GM12878 (cell line): ENCODE measurements at regions not wholly inside any gene's neighbourhood (a gene's known extent, or its start where the extent isn't known, plus 50 kb on each side); places are given as distances from the start of the nearest gene placed in this dataset.

Source experiments
- ATAC-seq: fragments of 200-7000 bp; cut with Tn5 transposase; 3 replicates; pipeline ENCODE4 v1.9.1; 2020; ENCODE audit warnings: mild to moderate bottlenecking, moderate library complexity
- BruUV-seq: library from RNA; stranded (reverse); fragments of 400-500 nt; replicated peaks from 2 replicates; lab custom pipeline; 2021; lab: Mats Ljungman, UMichigan
- CTCF ChIA-PET: fragments of 300-600 bp; sonication (Branson Sonifier 250); formaldehyde crosslinking; extraction: SDS; loops from one replicate; lab custom pipeline; 2021; ENCODE audit warnings: inconsistent platforms; lab: Yijun Ruan, JAX
- POLR2A ChIA-PET: fragments of 350-600 bp; formaldehyde crosslinking; extraction: SDS; loops from one replicate; lab custom pipeline; 2021; ENCODE audit warnings: inconsistent platforms; lab: Charles Lee
- RAD21 ChIA-PET: fragments of 300-600 bp; sonication (Branson Sonifier 250); formaldehyde crosslinking; loops from one replicate; lab custom pipeline; 2023; ENCODE audit warnings: antibody characterized with exemption; ENCODE audit not compliant: unreplicated experiment; lab: Charles Lee
- SMC1A ChIA-PET: fragments of 300-600 bp; sonication (Branson Sonifier 250); formaldehyde crosslinking; loops from one replicate; lab custom pipeline; 2023; ENCODE audit not compliant: unreplicated experiment, uncharacterized antibody; lab: Charles Lee
- DNase-seq: peaks from one replicate; pipeline ENCODE4 v3.0.0-alpha.2; 2011; ENCODE audit warnings: low read depth, low spot score
- FAIRE-seq: peaks from 3 replicates; lab custom pipeline; 2011; peaks lifted over from hg19 to GRCh38; lab: Jason Lieb, UNC
- H2AFZ ChIP-seq: 2 replicates; pipeline ENCODE4 v1.6.0; 2011; ENCODE audit warnings: low read depth, low read length, control low read depth; ENCODE audit not compliant: control insufficient read depth
- H3K27ac ChIP-seq: 2 replicates; pipeline ENCODE4 v1.5.1; 2011; ENCODE audit warnings: control low read depth; ENCODE audit not compliant: control insufficient read depth, insufficient read depth
- H3K27me3 ChIP-seq, 2 experiments: replicated peaks in 1 of 2; 2 replicates each; pipeline versions ENCODE4 v1.6.0 to v1.6.1; 2011; ENCODE audit warnings: low read length in 1 of 2; ENCODE audit not compliant: control insufficient read depth in 2 of 2, insufficient read depth in 2 of 2
- H3K36me3 ChIP-seq, 2 experiments: 2 replicates each; pipeline ENCODE4 v1.5.1; 2011; ENCODE audit warnings: low read length in 1 of 2; ENCODE audit not compliant: control insufficient read depth in 2 of 2, insufficient read depth in 2 of 2
- H3K4me1 ChIP-seq: 2 replicates; pipeline ENCODE4 v1.6.1; 2011; ENCODE audit warnings: mild to moderate bottlenecking, low read length, moderate library complexity, mixed read lengths; ENCODE audit not compliant: control insufficient read depth, insufficient read depth
- H3K4me2 ChIP-seq: 2 replicates; pipeline ENCODE4 v1.6.0; 2011; ENCODE audit warnings: control low read depth; ENCODE audit not compliant: control insufficient read depth, insufficient read depth
- H3K4me3 ChIP-seq: fragments of 200-600 bp; sonication (generic); 2 replicates; pipeline ENCODE4 v1.5.1; 2016
- H3K79me2 ChIP-seq: 2 replicates; pipeline ENCODE4 v1.6.0; 2011; ENCODE audit warnings: low read length; ENCODE audit not compliant: control insufficient read depth, insufficient read depth
- H3K9ac ChIP-seq: 2 replicates; pipeline ENCODE4 v1.8.0; 2011; ENCODE audit warnings: low read length, control low read depth, mixed read lengths; ENCODE audit not compliant: control insufficient read depth, insufficient read depth
- H3K9me3 ChIP-seq: replicated peaks from 3 replicates; pipeline ENCODE4 v1.5.1; 2011; ENCODE audit warnings: mild to moderate bottlenecking, low read length; ENCODE audit not compliant: control insufficient read depth, insufficient read depth
- H4K20me1 ChIP-seq: 2 replicates; pipeline ENCODE4 v1.6.0; 2011; ENCODE audit not compliant: control insufficient read depth, insufficient read depth
- ASH2L ChIP-seq: fragments of 300-600, 200-600 bp; sonication (generic); IDR thresholded peaks from 2 replicates; pipeline ENCODE4 v1.6.1; 2017; ENCODE audit warnings: low read depth, mild to moderate bottlenecking, borderline replicate concordance
- BMI1 ChIP-seq: fragments of 450-650 bp; IDR thresholded peaks from 2 replicates; pipeline ENCODE4 v1.6.1; 2016; ENCODE audit warnings: mild to moderate bottlenecking, moderate library complexity, borderline replicate concordance
- CHD4 ChIP-seq: fragments of 200-600 bp; sonication (generic); IDR thresholded peaks from 2 replicates; pipeline ENCODE4 v1.6.1; 2016; ENCODE audit warnings: mild to moderate bottlenecking
- FOS ChIP-seq: IDR thresholded peaks from 3 replicates; pipeline ENCODE4 v1.6.1; 2011; ENCODE audit warnings: borderline replicate concordance; ENCODE audit not compliant: insufficient read length; ENCODE audit errors: extremely low read depth
- KDM1A ChIP-seq: fragments of 200-600 bp; sonication (generic); IDR thresholded peaks from 2 replicates; pipeline ENCODE4 v1.6.1; 2016; ENCODE audit warnings: borderline replicate concordance
- LARP7 ChIP-seq: fragments of 450-650 bp; IDR thresholded peaks from 2 replicates; pipeline ENCODE4 v1.6.1; 2017; ENCODE audit warnings: mild to moderate bottlenecking
- MEF2A ChIP-seq: IDR thresholded peaks from 2 replicates; pipeline ENCODE4 v1.6.1; 2011; ENCODE audit warnings: low read depth, mild to moderate bottlenecking, low read length, moderate library complexity; ENCODE audit not compliant: insufficient read depth
- MXI1 ChIP-seq: fragments of 150-350 bp; IDR thresholded peaks from 2 replicates; pipeline ENCODE4 v1.6.1; 2011; ENCODE audit warnings: low read depth, mild to moderate bottlenecking, inconsistent platforms, low read length, improper control_type of control experiment
- MYB ChIP-seq: fragments of 150-350 bp; IDR thresholded peaks from 2 replicates; pipeline ENCODE4 v1.6.1; 2014; ENCODE audit warnings: mild to moderate bottlenecking, low read depth, low read length, borderline replicate concordance
- NFYB ChIP-seq: IDR thresholded peaks from 2 replicates; pipeline ENCODE4 v1.6.1; 2011; ENCODE audit warnings: low read depth, mild to moderate bottlenecking, low read length, improper control_type of control experiment, moderate library complexity; ENCODE audit not compliant: insufficient read depth
- PAX5 ChIP-seq: IDR thresholded peaks from 2 replicates; pipeline ENCODE4 v1.6.1; 2011; ENCODE audit warnings: low read depth, low read length, borderline replicate concordance
- RAD51 ChIP-seq: fragments of 450-650 bp; IDR thresholded peaks from 2 replicates; pipeline ENCODE4 v1.6.1; 2016; ENCODE audit warnings: moderate library complexity, mild to moderate bottlenecking, inconsistent platforms
- RFX5 ChIP-seq: IDR thresholded peaks from 2 replicates; pipeline ENCODE4 v1.6.1; 2011; ENCODE audit warnings: low read depth, low read length, improper control_type of control experiment
- SUPT20H ChIP-seq: IDR thresholded peaks from 2 replicates; pipeline ENCODE4 v1.6.1; 2011; ENCODE audit warnings: low read depth, mild to moderate bottlenecking, low read length, moderate library complexity, borderline replicate concordance; ENCODE audit not compliant: control insufficient read depth
- ZBED1 ChIP-seq: IDR thresholded peaks from 2 replicates; pipeline ENCODE4 v1.6.1; 2016; ENCODE audit warnings: borderline replicate concordance
- WGBS: methylation state at CpG from one replicate; pipeline ENCODE4 v1.1.6; 2016; ENCODE audit warnings: low lambda C conversion rate; ENCODE audit not compliant: insufficient replicate concordance, insufficient coverage; ENCODE audit errors: missing lambda C conversion rate; 5-methylcytosine and 5-hydroxymethylcytosine counted together
- in situ Hi-C: fragments of 300-500 bp; cut with MboI; formaldehyde crosslinking; loops from 9 replicates; pipeline ENCODE4 v1.14.3; 2018; ENCODE audit warnings: mixed read lengths
- intact Hi-C: fragments of 100-400 bp; cut with micrococcal nuclease; formaldehyde crosslinking; loops from one replicate; pipeline ENCODE4 v1.14.2; 2022; ENCODE audit not compliant: unreplicated experiment
- TF ChIP-seq, protein P1 (sequence below): fragments of 450-650 bp; IDR thresholded peaks from 2 replicates; pipeline ENCODE4 v1.6.1; 2017; ENCODE audit warnings: borderline replicate concordance
- TF ChIP-seq, protein P2 (sequence below): IDR thresholded peaks from 2 replicates; pipeline ENCODE4 v1.6.1; 2012; ENCODE audit warnings: low read length, inconsistent platforms
- TF ChIP-seq, protein P3 (sequence below): IDR thresholded peaks from 2 replicates; pipeline ENCODE4 v1.6.1; 2011; ENCODE audit warnings: borderline replicate concordance, low read depth, mild to moderate bottlenecking, moderate library complexity, mixed read lengths, low read length; ENCODE audit not compliant: insufficient read depth; ENCODE audit errors: extremely low read length
- TF ChIP-seq, protein P4 (sequence below): IDR thresholded peaks from 2 replicates; pipeline ENCODE4 v1.6.1; 2011; ENCODE audit warnings: mild to moderate bottlenecking, low read depth, low read length, moderate library complexity; ENCODE audit not compliant: insufficient replicate concordance

DNA sequence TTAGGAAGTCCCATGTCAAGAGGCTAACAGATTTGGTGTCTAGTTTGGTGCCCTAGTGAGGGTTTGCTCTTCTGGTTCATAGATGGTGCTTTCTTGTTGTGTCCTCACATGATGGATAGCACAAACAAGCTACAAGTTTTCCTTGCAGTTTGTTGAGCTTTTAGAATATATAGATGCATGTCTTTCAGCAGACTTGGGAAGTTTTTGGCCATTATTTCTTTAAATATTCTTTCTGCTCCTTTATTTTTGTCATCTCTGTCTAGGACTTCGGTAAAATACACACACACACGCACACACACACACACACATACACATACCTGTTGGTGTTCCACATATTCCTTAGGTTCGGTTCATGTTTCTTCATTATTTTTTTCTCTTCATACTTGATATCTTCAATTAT is 81.5 kb upstream of the TEX51 start (continued):
- TF ChIP-seq, protein P1, sequence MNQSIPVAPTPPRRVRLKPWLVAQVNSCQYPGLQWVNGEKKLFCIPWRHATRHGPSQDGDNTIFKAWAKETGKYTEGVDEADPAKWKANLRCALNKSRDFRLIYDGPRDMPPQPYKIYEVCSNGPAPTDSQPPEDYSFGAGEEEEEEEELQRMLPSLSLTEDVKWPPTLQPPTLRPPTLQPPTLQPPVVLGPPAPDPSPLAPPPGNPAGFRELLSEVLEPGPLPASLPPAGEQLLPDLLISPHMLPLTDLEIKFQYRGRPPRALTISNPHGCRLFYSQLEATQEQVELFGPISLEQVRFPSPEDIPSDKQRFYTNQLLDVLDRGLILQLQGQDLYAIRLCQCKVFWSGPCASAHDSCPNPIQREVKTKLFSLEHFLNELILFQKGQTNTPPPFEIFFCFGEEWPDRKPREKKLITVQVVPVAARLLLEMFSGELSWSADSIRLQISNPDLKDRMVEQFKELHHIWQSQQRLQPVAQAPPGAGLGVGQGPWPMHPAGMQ = no peak
- TF ChIP-seq MYB (no peak), FOS (no peak), MEF2A (no peak), CHD4 (no peak)
- TF ChIP-seq, protein P2, sequence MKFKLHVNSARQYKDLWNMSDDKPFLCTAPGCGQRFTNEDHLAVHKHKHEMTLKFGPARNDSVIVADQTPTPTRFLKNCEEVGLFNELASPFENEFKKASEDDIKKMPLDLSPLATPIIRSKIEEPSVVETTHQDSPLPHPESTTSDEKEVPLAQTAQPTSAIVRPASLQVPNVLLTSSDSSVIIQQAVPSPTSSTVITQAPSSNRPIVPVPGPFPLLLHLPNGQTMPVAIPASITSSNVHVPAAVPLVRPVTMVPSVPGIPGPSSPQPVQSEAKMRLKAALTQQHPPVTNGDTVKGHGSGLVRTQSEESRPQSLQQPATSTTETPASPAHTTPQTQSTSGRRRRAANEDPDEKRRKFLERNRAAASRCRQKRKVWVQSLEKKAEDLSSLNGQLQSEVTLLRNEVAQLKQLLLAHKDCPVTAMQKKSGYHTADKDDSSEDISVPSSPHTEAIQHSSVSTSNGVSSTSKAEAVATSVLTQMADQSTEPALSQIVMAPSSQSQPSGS = no peak
- TF ChIP-seq, all 136 proteins: peak for 0

DNA sequence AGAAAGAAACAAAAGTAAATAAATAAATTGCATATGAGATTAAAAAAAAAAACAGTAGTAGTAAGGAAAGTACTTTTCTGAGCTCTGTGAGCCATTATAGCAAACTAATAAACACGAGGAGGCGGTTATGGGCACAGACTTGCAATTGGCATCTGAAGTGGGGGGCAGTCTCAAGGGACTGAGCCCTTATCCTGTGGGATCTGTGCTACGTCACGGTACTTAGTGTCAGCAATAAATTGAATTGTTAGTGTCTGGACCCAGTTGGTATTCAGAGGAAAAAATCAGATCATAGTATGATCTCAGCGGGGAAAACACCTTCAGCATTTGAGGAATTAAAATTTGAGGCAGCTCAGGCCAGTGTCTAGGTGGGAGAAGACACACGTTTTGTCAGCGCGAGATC is 76.6 kb upstream of the TEX51 start:
- no peak overlapping the region for H3K9ac ChIP-seq
- in situ Hi-C loops = no loop called here
- 17% methylated on average over 8 of the region's 8 CpGs for WGBS
- SMC1A ChIA-PET = no interaction called here
- H3K4me1 ChIP-seq = no peaks in the 10 kb centered on the region
- no peaks in the 10 kb centered on the region; a peak in 1 of 4 replicates for H3K27me3 ChIP-seq
- no peak for FAIRE-seq
- ATAC-seq = no peak
- POLR2A ChIA-PET = no interaction called here
- H3K4me3 ChIP-seq = no peak overlapping the region
- CTCF ChIA-PET = no interaction called here
- RAD21 ChIA-PET = no interaction called here
- H3K27ac ChIP-seq = no peak overlapping the region
- H3K36me3 ChIP-seq = no peaks in the 10 kb centered on the region
- intact Hi-C loops = no loop called here
- no peak overlapping the region for H3K4me2 ChIP-seq
- no peak for DNase-seq
- no peaks in the 10 kb centered on the region for H4K20me1 ChIP-seq
- H3K9me3 ChIP-seq = no peaks in the 10 kb centered on the region
- H3K79me2 ChIP-seq = no peaks in the 10 kb centered on the region
- H2AFZ ChIP-seq = no peak overlapping the region
- no TSS peak for BruUV-seq
- TF ChIP-seq ASH2L = no peak
- TF ChIP-seq SUPT20H = no peak
- TF ChIP-seq PAX5 = no peak
- TF ChIP-seq RAD51 = no peak
- TF ChIP-seq RFX5 = no peak
- TF ChIP-seq, protein P3, sequence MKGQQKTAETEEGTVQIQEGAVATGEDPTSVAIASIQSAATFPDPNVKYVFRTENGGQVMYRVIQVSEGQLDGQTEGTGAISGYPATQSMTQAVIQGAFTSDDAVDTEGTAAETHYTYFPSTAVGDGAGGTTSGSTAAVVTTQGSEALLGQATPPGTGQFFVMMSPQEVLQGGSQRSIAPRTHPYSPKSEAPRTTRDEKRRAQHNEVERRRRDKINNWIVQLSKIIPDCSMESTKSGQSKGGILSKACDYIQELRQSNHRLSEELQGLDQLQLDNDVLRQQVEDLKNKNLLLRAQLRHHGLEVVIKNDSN = no peak
- no peak for TF ChIP-seq NFYB
- no peak for TF ChIP-seq KDM1A
- TF ChIP-seq, protein P4, sequence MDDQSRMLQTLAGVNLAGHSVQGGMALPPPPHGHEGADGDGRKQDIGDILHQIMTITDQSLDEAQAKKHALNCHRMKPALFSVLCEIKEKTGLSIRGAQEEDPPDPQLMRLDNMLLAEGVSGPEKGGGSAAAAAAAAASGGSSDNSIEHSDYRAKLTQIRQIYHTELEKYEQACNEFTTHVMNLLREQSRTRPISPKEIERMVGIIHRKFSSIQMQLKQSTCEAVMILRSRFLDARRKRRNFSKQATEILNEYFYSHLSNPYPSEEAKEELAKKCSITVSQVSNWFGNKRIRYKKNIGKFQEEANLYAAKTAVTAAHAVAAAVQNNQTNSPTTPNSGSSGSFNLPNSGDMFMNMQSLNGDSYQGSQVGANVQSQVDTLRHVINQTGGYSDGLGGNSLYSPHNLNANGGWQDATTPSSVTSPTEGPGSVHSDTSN = no peak
- no peak for TF ChIP-seq FOS
- no peak for TF ChIP-seq MXI1
- no peak for TF ChIP-seq BMI1
- TF ChIP-seq LARP7 = no peak
- no peak for TF ChIP-seq ZBED1
